NT2/D1 (cell line): ENCODE measurements at regions not wholly inside any gene's neighbourhood (a gene's known extent, or its start where the extent isn't known, plus 50 kb on each side); places are given as distances from the start of the nearest gene placed in this dataset.

Source experiments
- SUZ12 ChIP-seq: IDR thresholded peaks from 2 replicates; pipeline ENCODE4 v1.6.1; 2011; ENCODE audit not compliant: insufficient read length, insufficient read depth; ENCODE audit errors: extremely low read depth
- YY1 ChIP-seq: IDR thresholded peaks from 2 replicates; pipeline ENCODE4 v1.6.1; 2011; ENCODE audit not compliant: insufficient read length, insufficient read depth
- ZNF274 ChIP-seq: IDR thresholded peaks from 2 replicates; pipeline ENCODE4 v1.6.1; 2011; ENCODE audit warnings: mild to moderate bottlenecking, low read depth, low read length

GRCh38 chr16:82311528-82311927 lies 141.5 kb upstream of the MPHOSPH6 start:
- TF ChIP-seq SUZ12 (no peak), ZNF274 (no peak), YY1 (no peak)
